SK-N-MC (cell line): ENCODE measurements at regions not wholly inside any gene's neighbourhood (a gene's known extent, or its start where the extent isn't known, plus 50 kb on each side); places are given as distances from the start of the nearest gene placed in this dataset.

ENCODE experiments used
- EZH2 ChIP-seq: fragments of 200-600 bp; sonication (generic); IDR thresholded peaks from one replicate; pipeline ENCODE4 v1.6.1; 2017; ENCODE audit warnings: antibody characterized with exemption
- FOXP2 ChIP-seq: optimal IDR thresholded peaks from 2 replicates; pipeline ENCODE3; 2011; ENCODE audit warnings: mild to moderate bottlenecking, moderate library complexity; ENCODE audit not compliant: insufficient read depth; ENCODE audit errors: extremely low read length, control extremely low read depth
- POLR2AphosphoS5 ChIP-seq: IDR thresholded peaks from 2 replicates; pipeline ENCODE4 v1.6.1; 2012; ENCODE audit warnings: mild to moderate bottlenecking, low read depth, low read length, borderline replicate concordance

GRCh38 chr5:61612431-61612830, 280.4 kb downstream of the ZSWIM6 start:
- TF ChIP-seq EZH2 (no peak), POLR2AphosphoS5 (no peak), FOXP2 (no peak)
